Gastrocnemius medialis (tissue), 4 donors: ENCODE measurements at regions not wholly inside any gene's neighbourhood (a gene's known extent, or its start where the extent isn't known, plus 50 kb on each side); places are given as distances from the start of the nearest gene placed in this dataset.

Experiments
- POLR2A ChIP-seq, 2 donors: fragments of 450-650 bp; IDR thresholded peaks; one replicate each; pipeline ENCODE4 v1.6.1; 2017; ENCODE audit warnings: antibody characterized with exemption in 2 of 2, mild to moderate bottlenecking in 2 of 2, moderate library complexity in 2 of 2
- TF ChIP-seq, protein P1 (sequence below), 5 experiments: fragments of 450-650 bp in 3 of 5; fragments of 200-600 bp in 2 of 5; sonication (generic) in 2 of 5; IDR thresholded peaks in 4 of 5; conservative IDR thresholded peaks in 1 of 5; 1 replicate in 4 of 5; 2 replicates in 1 of 5; pipeline ENCODE4 v1.5.1; 2016 to 2019; ENCODE audit warnings: antibody characterized with exemption in 5 of 5, mild to moderate bottlenecking in 3 of 5, moderate library complexity in 3 of 5

DNA sequence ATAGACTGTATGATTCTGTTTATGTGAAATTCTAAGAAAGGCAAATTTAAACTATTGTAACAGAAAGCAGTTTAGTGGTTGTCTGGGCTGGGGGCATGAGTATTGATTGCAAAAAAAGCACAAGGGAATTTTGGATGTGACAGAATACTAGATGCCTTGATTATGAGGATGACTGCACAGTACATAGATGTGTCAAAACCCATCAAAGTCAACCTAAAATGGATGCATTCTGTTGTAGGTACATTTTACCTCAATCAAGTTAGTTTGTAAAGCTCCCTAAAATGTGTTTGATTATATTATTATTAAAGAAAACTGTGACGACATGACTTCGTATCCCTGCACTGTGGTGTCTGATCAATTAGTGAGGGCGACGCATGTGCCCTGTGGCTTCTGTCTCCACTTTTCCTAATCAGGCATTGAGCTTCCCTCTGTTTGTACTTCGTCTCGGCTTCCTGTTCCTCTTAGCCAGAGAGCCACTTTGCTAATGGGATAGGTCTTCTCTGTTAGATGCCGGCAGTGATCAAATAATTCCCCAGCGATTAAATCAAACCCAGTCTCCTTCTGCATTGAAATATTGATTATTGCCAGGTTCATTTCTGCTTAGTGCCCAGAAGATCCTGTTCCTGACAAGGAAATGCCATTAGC, 118.3 kb upstream of the GGTLC1 start:
- TF ChIP-seq, protein P1, sequence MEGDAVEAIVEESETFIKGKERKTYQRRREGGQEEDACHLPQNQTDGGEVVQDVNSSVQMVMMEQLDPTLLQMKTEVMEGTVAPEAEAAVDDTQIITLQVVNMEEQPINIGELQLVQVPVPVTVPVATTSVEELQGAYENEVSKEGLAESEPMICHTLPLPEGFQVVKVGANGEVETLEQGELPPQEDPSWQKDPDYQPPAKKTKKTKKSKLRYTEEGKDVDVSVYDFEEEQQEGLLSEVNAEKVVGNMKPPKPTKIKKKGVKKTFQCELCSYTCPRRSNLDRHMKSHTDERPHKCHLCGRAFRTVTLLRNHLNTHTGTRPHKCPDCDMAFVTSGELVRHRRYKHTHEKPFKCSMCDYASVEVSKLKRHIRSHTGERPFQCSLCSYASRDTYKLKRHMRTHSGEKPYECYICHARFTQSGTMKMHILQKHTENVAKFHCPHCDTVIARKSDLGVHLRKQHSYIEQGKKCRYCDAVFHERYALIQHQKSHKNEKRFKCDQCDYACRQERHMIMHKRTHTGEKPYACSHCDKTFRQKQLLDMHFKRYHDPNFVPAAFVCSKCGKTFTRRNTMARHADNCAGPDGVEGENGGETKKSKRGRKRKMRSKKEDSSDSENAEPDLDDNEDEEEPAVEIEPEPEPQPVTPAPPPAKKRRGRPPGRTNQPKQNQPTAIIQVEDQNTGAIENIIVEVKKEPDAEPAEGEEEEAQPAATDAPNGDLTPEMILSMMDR (IDR thresholded peaks at IDR 0.05 in 4 of 5, conservative IDR thresholded peaks at IDR 0.05 in 1 of 5): no peak
- no peak for TF ChIP-seq POLR2A (IDR thresholded peaks at IDR 0.05)
